ENCODE measurements at regions not wholly inside any gene's neighbourhood (a gene's known extent, or its start where the extent isn't known, plus 50 kb on each side); places are given as distances from the start of the nearest gene placed in this dataset.

DNA sequence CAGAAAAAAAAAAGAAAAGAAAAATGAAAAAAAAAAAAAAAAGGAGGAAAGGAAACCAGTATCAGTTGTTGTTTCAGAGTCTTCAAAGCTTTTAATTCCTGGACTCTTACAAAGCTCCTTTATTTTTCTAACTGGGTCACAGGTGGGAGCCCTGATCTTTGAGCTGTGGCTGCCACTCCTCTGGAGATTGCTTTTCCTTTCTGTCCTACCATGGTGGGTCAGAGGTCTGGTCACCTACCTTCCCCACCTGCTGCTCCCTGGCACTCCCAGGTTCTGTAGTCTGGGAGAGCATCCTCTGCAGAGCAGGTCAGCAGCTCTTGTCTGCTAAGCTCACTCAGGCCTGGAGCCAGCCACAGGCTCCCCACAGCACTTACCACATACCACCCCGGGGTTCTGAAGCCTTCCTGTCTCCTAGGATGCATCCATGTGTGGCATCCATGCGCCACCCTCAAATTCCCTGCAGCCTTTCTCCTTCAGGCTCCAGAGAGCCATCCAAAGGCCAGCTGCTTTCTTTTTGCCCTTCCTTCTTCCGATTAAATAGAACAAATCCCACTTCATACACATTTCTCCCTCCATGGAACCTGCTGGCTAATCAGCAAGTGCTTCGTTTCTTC, 73.2 kb upstream of the TPK1 start:
- DNase-seq (ENCODE audit: low read depth, low spot score) (no peak), FAIRE-seq (no peak)
- Histone ChIP-seq H3K27me3 (ENCODE audit: control insufficient read depth, extremely low read depth, insufficient read depth, low read length) (no peaks in the 10 kb centered on the region), H3K4me1 (ENCODE audit: control insufficient read depth, extremely low read depth, insufficient read depth, low read length) (no peaks in the 10 kb centered on the region), H3K9ac (ENCODE audit: control insufficient read depth, extremely low read depth, insufficient read depth, low read length) (no peak overlapping the region), H3K4me2 (ENCODE audit: control insufficient read depth, extremely low read depth, insufficient read depth, low read depth, low read length) (no peak overlapping the region), H3K36me3 (ENCODE audit: control insufficient read depth in 2 of 2, extremely low read depth in 1 of 2, insufficient read depth in 2 of 2, low read length in 2 of 2) (no peaks in the 10 kb centered on the region), H3K79me2 (ENCODE audit: control insufficient read depth, insufficient read depth, low read length) (no peaks in the 10 kb centered on the region), H2AFZ (ENCODE audit: control insufficient read depth, low read length) (no peak overlapping the region), H3K9me3 (ENCODE audit: control insufficient read depth, low read depth, low read length) (no peaks in the 10 kb centered on the region), H3K27ac (ENCODE audit: control insufficient read depth, insufficient read depth, low read length) (no peak overlapping the region), H4K20me1 (ENCODE audit: control insufficient read depth, extremely low read depth, insufficient read depth, low read length) (no peaks in the 10 kb centered on the region), H3K4me3 (ENCODE audit: control insufficient read depth in 2 of 3, extremely low read depth in 1 of 3, insufficient read depth in 2 of 3, low read depth in 1 of 3, low read length in 3 of 3) (no peak overlapping the region), H3K9me1 (ENCODE audit: control insufficient read depth, extremely low read depth, insufficient read depth, low read length) (no peaks in the 10 kb centered on the region)
- dilution Hi-C loops (cut with MboI; ENCODE audit: extremely low pct_ligation_motif_present, low sequenced_read_pairs), result no loop called here
- TF ChIP-seq EZH2 (IDR thresholded peaks at IDR 0.05; ENCODE audit: low read length), result no peak

DNA sequence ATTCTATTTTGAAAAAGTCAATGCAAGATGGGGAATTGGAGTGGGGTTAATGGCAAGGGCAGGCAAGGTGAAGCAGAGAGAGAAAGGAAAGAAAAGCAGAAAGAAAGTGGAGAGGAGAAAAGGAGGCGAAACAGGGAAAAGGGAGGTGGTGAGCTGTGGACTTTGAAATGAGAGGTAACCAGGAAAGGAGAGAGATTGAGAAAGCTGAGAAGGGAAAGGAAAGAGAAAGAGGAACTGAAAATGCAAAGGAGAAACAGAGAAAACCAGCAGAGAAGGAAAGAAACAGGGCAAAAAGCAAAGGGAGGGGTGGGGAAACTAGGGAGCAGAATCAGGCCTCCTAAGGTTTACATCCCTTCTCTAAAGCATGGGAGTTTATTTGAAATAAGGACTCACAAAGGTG, 72.5 kb upstream of the TPK1 start:
- Histone ChIP-seq H3K36me3 (ENCODE audit: control insufficient read depth in 2 of 2, extremely low read depth in 1 of 2, insufficient read depth in 2 of 2, low read length in 2 of 2) (no peaks in the 10 kb centered on the region), H3K9me1 (ENCODE audit: control insufficient read depth, extremely low read depth, insufficient read depth, low read length) (no peaks in the 10 kb centered on the region), H3K79me2 (ENCODE audit: control insufficient read depth, insufficient read depth, low read length) (no peaks in the 10 kb centered on the region), H3K4me2 (ENCODE audit: control insufficient read depth, extremely low read depth, insufficient read depth, low read depth, low read length) (no peak overlapping the region), H4K20me1 (ENCODE audit: control insufficient read depth, extremely low read depth, insufficient read depth, low read length) (no peaks in the 10 kb centered on the region), H3K9me3 (ENCODE audit: control insufficient read depth, low read depth, low read length) (no peaks in the 10 kb centered on the region), H3K27ac (ENCODE audit: control insufficient read depth, insufficient read depth, low read length) (no peak overlapping the region), H3K4me1 (ENCODE audit: control insufficient read depth, extremely low read depth, insufficient read depth, low read length) (no peaks in the 10 kb centered on the region), H3K27me3 (ENCODE audit: control insufficient read depth, extremely low read depth, insufficient read depth, low read length) (no peaks in the 10 kb centered on the region), H2AFZ (ENCODE audit: control insufficient read depth, low read length) (no peak overlapping the region), H3K9ac (ENCODE audit: control insufficient read depth, extremely low read depth, insufficient read depth, low read length) (no peak overlapping the region), H3K4me3 (ENCODE audit: control insufficient read depth in 2 of 3, extremely low read depth in 1 of 3, insufficient read depth in 2 of 3, low read depth in 1 of 3, low read length in 3 of 3) (no peak overlapping the region)
- no peak for DNase-seq (ENCODE audit: low read depth, low spot score)
- TF ChIP-seq EZH2 (IDR thresholded peaks at IDR 0.05; ENCODE audit: low read length) (no peak), CTCF (optimal IDR thresholded peaks at IDR 0.05 in 1 of 3, IDR thresholded peaks at IDR 0.05 in 1 of 3, conservative IDR thresholded peaks at IDR 0.05 in 1 of 3; ENCODE audit: extremely low read depth in 1 of 3, insufficient read depth in 2 of 3, low read length in 3 of 3) (no peak)
- FAIRE-seq, result no peak
- dilution Hi-C loops (cut with MboI; ENCODE audit: extremely low pct_ligation_motif_present, low sequenced_read_pairs), result no loop called here

DNA sequence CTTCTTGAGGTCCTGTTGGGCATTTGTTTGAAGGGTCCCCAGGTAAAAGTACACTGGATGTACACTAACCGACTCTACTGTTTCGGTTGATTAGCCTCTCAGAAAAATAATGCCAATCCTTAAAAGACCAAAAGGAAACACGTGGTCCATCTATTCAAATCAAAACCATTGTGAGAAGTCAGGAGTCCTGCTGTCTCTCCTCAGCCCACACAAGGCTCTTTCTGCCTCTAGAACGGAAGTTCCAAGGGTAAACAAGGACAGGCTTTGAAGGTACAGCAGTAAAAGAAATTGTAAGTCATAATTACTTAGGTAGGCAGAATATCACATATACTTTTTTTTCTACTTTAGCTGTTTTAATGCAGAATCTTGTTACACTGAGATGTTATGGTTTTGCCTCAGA, 71.7 kb upstream of the TPK1 start:
- no peaks in the 10 kb centered on the region for H4K20me1 ChIP-seq (ENCODE audit: control insufficient read depth, extremely low read depth, insufficient read depth, low read length)
- dilution Hi-C loops (cut with MboI; ENCODE audit: extremely low pct_ligation_motif_present, low sequenced_read_pairs), result no loop called here
- TF ChIP-seq CTCF (optimal IDR thresholded peaks at IDR 0.05 in 1 of 3, IDR thresholded peaks at IDR 0.05 in 1 of 3, conservative IDR thresholded peaks at IDR 0.05 in 1 of 3; ENCODE audit: extremely low read depth in 1 of 3, insufficient read depth in 2 of 3, low read length in 3 of 3) (no peak), EZH2 (IDR thresholded peaks at IDR 0.05; ENCODE audit: low read length) (no peak)
- H3K27ac ChIP-seq (ENCODE audit: control insufficient read depth, insufficient read depth, low read length), result no peak overlapping the region
- DNase-seq (ENCODE audit: low read depth, low spot score) (no peak), FAIRE-seq (no peak)
- H3K79me2 ChIP-seq (ENCODE audit: control insufficient read depth, insufficient read depth, low read length), result no peaks in the 10 kb centered on the region
- H3K4me3 ChIP-seq (ENCODE audit: control insufficient read depth in 2 of 3, extremely low read depth in 1 of 3, insufficient read depth in 2 of 3, low read depth in 1 of 3, low read length in 3 of 3), result no peak overlapping the region
- no peaks in the 10 kb centered on the region for H3K9me3 ChIP-seq (ENCODE audit: control insufficient read depth, low read depth, low read length)
- no peaks in the 10 kb centered on the region for H3K27me3 ChIP-seq (ENCODE audit: control insufficient read depth, extremely low read depth, insufficient read depth, low read length)
- no peaks in the 10 kb centered on the region for H3K36me3 ChIP-seq (ENCODE audit: control insufficient read depth in 2 of 2, extremely low read depth in 1 of 2, insufficient read depth in 2 of 2, low read length in 2 of 2)
- no peak overlapping the region for H3K4me2 ChIP-seq (ENCODE audit: control insufficient read depth, extremely low read depth, insufficient read depth, low read depth, low read length)
- no peaks in the 10 kb centered on the region for H3K4me1 ChIP-seq (ENCODE audit: control insufficient read depth, extremely low read depth, insufficient read depth, low read length)
- no peak overlapping the region for H3K9ac ChIP-seq (ENCODE audit: control insufficient read depth, extremely low read depth, insufficient read depth, low read length)
- H3K9me1 ChIP-seq (ENCODE audit: control insufficient read depth, extremely low read depth, insufficient read depth, low read length), result no peaks in the 10 kb centered on the region
- H2AFZ ChIP-seq (ENCODE audit: control insufficient read depth, low read length), result no peak overlapping the region

Measured in keratinocyte (primary cell).